ENCODE measurements at regions not wholly inside any gene's neighbourhood (a gene's known extent, or its start where the extent isn't known, plus 50 kb on each side); places are given as distances from the start of the nearest gene placed in this dataset.

- no peaks in the 10 kb centered on the region for H3K36me3 ChIP-seq
- H3K4me3 ChIP-seq (ENCODE audit: low read depth in 1 of 2, low read length in 1 of 2): no peak overlapping the region
- no peak overlapping the region for H3K27ac ChIP-seq
- TF ChIP-seq CTCF (IDR thresholded peaks at IDR 0.05): no peak
- H3K9me3 ChIP-seq: no peaks in the 10 kb centered on the region
- H3K27me3 ChIP-seq: peaks cover 11% of the 10 kb centered on the region
- H3K4me1 ChIP-seq (ENCODE audit: control insufficient read depth in 1 of 2, insufficient read depth in 1 of 2, low read depth in 1 of 2, low read length in 1 of 2): no peaks in the 10 kb centered on the region
Observed at GRCh38 chr6:4682431-4683097, 93.6 kb upstream of the CDYL start.

- TF ChIP-seq CTCF (IDR thresholded peaks at IDR 0.05): no peak
- Histone ChIP-seq H3K4me1 (ENCODE audit: control insufficient read depth in 1 of 2, insufficient read depth in 1 of 2, low read depth in 1 of 2, low read length in 1 of 2) (no peaks in the 10 kb centered on the region), H3K27ac (no peak overlapping the region), H3K4me3 (ENCODE audit: low read depth in 1 of 2, low read length in 1 of 2) (no peak overlapping the region), H3K36me3 (no peaks in the 10 kb centered on the region), H3K9me3 (no peaks in the 10 kb centered on the region), H3K27me3 (peaks cover 11% of the 10 kb centered on the region)
Observed at GRCh38 chr6:4678506-4679300, 97.5 kb upstream of the CDYL start.

GRCh38 chr6:4677751-4678065 is 98.5 kb upstream of the CDYL start:
- TF ChIP-seq CTCF (IDR thresholded peaks at IDR 0.05): no peak
- peaks cover 7% of the 10 kb centered on the region for H3K27me3 ChIP-seq
- H3K27ac ChIP-seq: no peak overlapping the region
- no peaks in the 10 kb centered on the region for H3K36me3 ChIP-seq
- H3K9me3 ChIP-seq: no peaks in the 10 kb centered on the region
- H3K4me1 ChIP-seq (ENCODE audit: control insufficient read depth in 1 of 2, insufficient read depth in 1 of 2, low read depth in 1 of 2, low read length in 1 of 2): no peaks in the 10 kb centered on the region
- H3K4me3 ChIP-seq (ENCODE audit: low read depth in 1 of 2, low read length in 1 of 2): no peak overlapping the region

- peaks cover 3% of the 10 kb centered on the region for H3K27me3 ChIP-seq
- no peak for TF ChIP-seq CTCF (IDR thresholded peaks at IDR 0.05)
- no peak overlapping the region for H3K27ac ChIP-seq
- no peaks in the 10 kb centered on the region for H3K4me1 ChIP-seq (ENCODE audit: control insufficient read depth in 1 of 2, insufficient read depth in 1 of 2, low read depth in 1 of 2, low read length in 1 of 2)
- no peak overlapping the region for H3K4me3 ChIP-seq (ENCODE audit: low read depth in 1 of 2, low read length in 1 of 2)
- no peaks in the 10 kb centered on the region for H3K9me3 ChIP-seq
- no peaks in the 10 kb centered on the region for H3K36me3 ChIP-seq
Observed at GRCh38 chr6:4677011-4677750, 99.0 kb upstream of the CDYL start.

- Histone ChIP-seq H3K9me3 (no peaks in the 10 kb centered on the region), H3K4me3 (ENCODE audit: low read depth in 1 of 2, low read length in 1 of 2) (no peak overlapping the region), H3K36me3 (no peaks in the 10 kb centered on the region), H3K27me3 (no peaks in the 10 kb centered on the region), H3K27ac (no peak overlapping the region), H3K4me1 (ENCODE audit: control insufficient read depth in 1 of 2, insufficient read depth in 1 of 2, low read depth in 1 of 2, low read length in 1 of 2) (no peaks in the 10 kb centered on the region)
- no peak for TF ChIP-seq CTCF (IDR thresholded peaks at IDR 0.05)
Observed at GRCh38 chr6:4676016-4676415, 100.2 kb upstream of the CDYL start.
